HepG2 (cell line): ENCODE measurements at regions not wholly inside any gene's neighbourhood (a gene's known extent, or its start where the extent isn't known, plus 50 kb on each side); places are given as distances from the start of the nearest gene placed in this dataset.

Experiments
- ATAC-seq: fragments of 200-7000 bp; cut with Tn5 transposase; 3 replicates; pipeline ENCODE4 v1.9.1; 2020; ENCODE audit warnings: mild to moderate bottlenecking, moderate library complexity
- BruUV-seq: library from RNA; stranded (reverse); fragments of 400-500 nt; replicated peaks from 2 replicates; lab custom pipeline; 2021; lab: Mats Ljungman, UMichigan
- CTCF ChIA-PET: fragments of 300-600 bp; formaldehyde crosslinking; extraction: SDS; loops from one replicate; lab custom pipeline; 2021; ENCODE audit warnings: low total read pairs, inconsistent platforms, low intra/inter-chr PET ratio; lab: Yijun Ruan, JAX
- POLR2A ChIA-PET: fragments of 350-600 bp; sonication (Branson Sonifier 250); formaldehyde crosslinking; loops from one replicate; lab custom pipeline; 2020; ENCODE audit warnings: antibody characterized with exemption, inconsistent platforms; lab: Yijun Ruan, JAX
- DNase-seq: peaks from one replicate; pipeline ENCODE4 v3.0.0-alpha.2; 2015; ENCODE audit warnings: low spot score
- FAIRE-seq: peaks from 3 replicates; lab custom pipeline; 2011; peaks lifted over from hg19 to GRCh38; lab: Jason Lieb, UNC
- H2AFZ ChIP-seq: one replicate; pipeline ENCODE4 v1.6.1; 2011; ENCODE audit warnings: low read length, inconsistent platforms
- H3K27ac ChIP-seq: fragments of 300-600 bp; 3 replicates; pipeline ENCODE4 v1.8.0; 2011; ENCODE audit warnings: mixed run types, mild to moderate bottlenecking, mixed read lengths, low read length, inconsistent platforms; ENCODE audit not compliant: insufficient read depth; ENCODE audit errors: extremely low read length
- H3K27me3 ChIP-seq, 2 experiments: fragments of 200-600 bp in 1 of 2; 2 replicates in 1 of 2; 3 replicates in 1 of 2; pipeline versions ENCODE4 v1.6.0 to v1.8.0; 2011; ENCODE audit warnings: low read length in 2 of 2, mild to moderate bottlenecking in 2 of 2, moderate library complexity in 2 of 2, inconsistent platforms in 1 of 2; ENCODE audit not compliant: insufficient read depth in 2 of 2, control insufficient read depth in 1 of 2
- H3K36me3 ChIP-seq, 2 experiments: fragments of 200-600 bp in 1 of 2; replicated peaks in 1 of 2; 2 replicates in 1 of 2; 3 replicates in 1 of 2; pipeline versions ENCODE4 v1.5.1 to v1.8.0; 2011; ENCODE audit warnings: low read length in 2 of 2, inconsistent platforms in 1 of 2; ENCODE audit not compliant: insufficient read depth in 2 of 2, control insufficient read depth in 1 of 2
- H3K4me1 ChIP-seq: 2 replicates; pipeline ENCODE4 v1.5.1; 2012; ENCODE audit warnings: low read length, inconsistent platforms; ENCODE audit not compliant: insufficient read depth
- H3K4me2 ChIP-seq: 2 replicates; pipeline ENCODE4 v1.6.0; 2011; ENCODE audit warnings: low read depth, low read length, inconsistent platforms
- H3K4me3 ChIP-seq, 3 experiments: fragments of 200-600 bp in 1 of 3; sonication (generic), shearing (Covaris generic) in 1 of 3; replicated peaks in 1 of 3; 2 replicates each; pipeline ENCODE4 v1.5.1; 2011 to 2016; ENCODE audit warnings: low read length in 3 of 3, inconsistent platforms in 2 of 3, low read depth in 2 of 3, mild to moderate bottlenecking in 2 of 3, control low read depth in 1 of 3, mixed read lengths in 1 of 3; ENCODE audit not compliant: insufficient read depth in 1 of 3
- H3K79me2 ChIP-seq: one replicate; pipeline ENCODE4 v1.6.1; 2011; ENCODE audit warnings: low read length, inconsistent platforms; ENCODE audit not compliant: insufficient read depth
- H3K9ac ChIP-seq: 2 replicates; pipeline ENCODE4 v1.6.0; 2011; ENCODE audit warnings: mild to moderate bottlenecking, low read depth, low read length, inconsistent platforms; ENCODE audit not compliant: insufficient read depth
- H3K9me3 ChIP-seq: 2 replicates; pipeline ENCODE4 v1.5.1; 2012; ENCODE audit warnings: mild to moderate bottlenecking, low read length
- H4K20me1 ChIP-seq: 2 replicates; pipeline ENCODE4 v1.6.0; 2011; ENCODE audit warnings: inconsistent platforms, mild to moderate bottlenecking, low read length, moderate library complexity; ENCODE audit not compliant: insufficient read depth
- AGO1 ChIP-seq: fragments of 200-400 bp; formaldehyde crosslinking; IDR thresholded peaks from 2 replicates; pipeline ENCODE4 v1.6.1; 2017; ENCODE audit warnings: mild to moderate bottlenecking, low read depth, low read length, moderate library complexity; ENCODE audit not compliant: poor library complexity, severe bottlenecking
- ATF1 ChIP-seq: IDR thresholded peaks from 2 replicates; pipeline ENCODE4 v1.6.1; 2016; ENCODE audit warnings: mild to moderate bottlenecking, control low read depth
- FOXK2 ChIP-seq: fragments of 450-650 bp; IDR thresholded peaks from 2 replicates; pipeline ENCODE4 v1.6.1; 2016
- HINFP ChIP-seq: sonication (generic); formaldehyde crosslinking; IDR thresholded peaks from 2 replicates; pipeline ENCODE4 v1.4.0; 2020; ENCODE audit warnings: low read depth, mild to moderate bottlenecking, missing genetic modification reagents
- HNF4A ChIP-seq: sonication (generic); formaldehyde crosslinking; IDR thresholded peaks from 2 replicates; pipeline ENCODE4 v1.4.0; 2020; ENCODE audit warnings: missing genetic modification reagents
- MAFK ChIP-seq, 2 experiments: IDR thresholded peaks in 1 of 2; conservative IDR thresholded peaks in 1 of 2; 2 replicates each; pipeline ENCODE4 v1.6.1; 2011; ENCODE audit warnings: improper control_type of control experiment in 2 of 2, low read length in 2 of 2
- NR2F6 ChIP-seq, 2 experiments: IDR thresholded peaks; 2 replicates each; pipeline ENCODE4 v1.6.1; 2016; ENCODE audit warnings: antibody characterized with exemption in 1 of 2, mild to moderate bottlenecking in 1 of 2
- THAP11 ChIP-seq: IDR thresholded peaks from 2 replicates; pipeline ENCODE4 v1.6.1; 2016; ENCODE audit warnings: missing biosample characterization, missing genetic modification reagents
- ZFP90 ChIP-seq: sonication (generic); formaldehyde crosslinking; IDR thresholded peaks from 2 replicates; pipeline ENCODE4 v1.8.0; 2022; ENCODE audit warnings: missing genetic modification reagents, mild to moderate bottlenecking, inconsistent platforms, borderline replicate concordance
- ZNF124 ChIP-seq: sonication (generic); formaldehyde crosslinking; IDR thresholded peaks from 2 replicates; pipeline ENCODE4 v1.4.0; 2020; ENCODE audit warnings: missing genetic modification reagents
- ZNF234 ChIP-seq: sonication (generic); formaldehyde crosslinking; conservative IDR thresholded peaks from 2 replicates; pipeline ENCODE4 v1.5.1; 2020; ENCODE audit warnings: mild to moderate bottlenecking, missing genetic modification reagents
- ZNF256 ChIP-seq: sonication (generic); formaldehyde crosslinking; conservative IDR thresholded peaks from 2 replicates; pipeline ENCODE4 v1.4.0; 2020; ENCODE audit warnings: missing genetic modification reagents
- ZNF264 ChIP-seq: sonication (generic); formaldehyde crosslinking; IDR thresholded peaks from 2 replicates; pipeline ENCODE4 v1.4.0; 2020; ENCODE audit warnings: missing genetic modification reagents
- ZNF629 ChIP-seq: sonication (generic); formaldehyde crosslinking; conservative IDR thresholded peaks from 2 replicates; pipeline ENCODE4 v1.5.0; 2020; ENCODE audit warnings: missing genetic modification reagents
- WGBS: methylation state at CpG from one replicate; pipeline ENCODE4 v1.1.6; 2017; ENCODE audit warnings: low lambda C conversion rate; 5-methylcytosine and 5-hydroxymethylcytosine counted together
- in situ Hi-C: cut with HindIII; loops from 2 replicates; pipeline ENCODE4 v1.10.0; 2017; ENCODE audit warnings: low pct_unique_long_range_greater_than_20kb; ENCODE audit not compliant: extremely low pct_ligation_motif_present
- intact Hi-C: fragments of 100-400 bp; cut with micrococcal nuclease; formaldehyde crosslinking; loops from one replicate; pipeline ENCODE4 v1.10.0; 2022; ENCODE audit not compliant: unreplicated experiment
- TF ChIP-seq, protein P1 (sequence below): sonication (generic); formaldehyde crosslinking; IDR thresholded peaks from 2 replicates; pipeline ENCODE4 v1.4.0; 2020; ENCODE audit warnings: mild to moderate bottlenecking, missing genetic modification reagents
- TF ChIP-seq, protein P2 (sequence below): fragments of 450-650 bp; IDR thresholded peaks from 2 replicates; pipeline ENCODE4 v1.6.1; 2017

DNA sequence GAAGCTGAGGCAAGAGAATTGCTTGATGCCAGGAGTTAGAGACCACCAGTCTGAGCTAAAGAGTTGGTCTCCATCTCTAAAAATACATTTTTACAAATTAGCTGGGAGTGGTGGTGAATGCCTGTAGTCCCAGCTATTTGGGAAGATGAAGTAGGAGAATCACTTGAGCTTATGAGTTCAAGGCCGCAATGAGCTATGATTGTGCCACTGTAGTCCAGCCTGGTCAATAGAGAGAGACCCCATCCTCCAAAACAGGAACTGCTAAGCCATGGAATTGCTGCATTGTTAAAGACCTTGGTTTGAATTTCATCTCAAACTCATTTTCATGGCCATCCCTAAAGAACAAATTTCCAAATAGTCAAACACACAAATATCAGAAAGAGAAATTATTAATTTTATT is 113.9 kb upstream of the AGTR1 start:
- no peak overlapping the region for H3K4me2 ChIP-seq
- FAIRE-seq, result no peak
- no peak overlapping the region for H3K9ac ChIP-seq
- no peak for DNase-seq
- CTCF ChIA-PET, result no interaction called here
- H3K4me1 ChIP-seq, result peaks cover 5% of the 10 kb centered on the region; the same call in 1 of the 2 replicates
- POLR2A ChIA-PET, result interaction anchor here (1.6 to 3.3 kb wide), 2 partner anchors 17 to 19 kb away, joined by 5 to 14 read pairs; no protein-coding TSS in a partner anchor
- 0 out of 2 replicates have a peak, but pooled peaks have one; percentile 7 for TF ChIP-seq HNF4A (CRISPR knock-in tag)
- TF ChIP-seq ATF1 (CRISPR knock-in tag), result no peak
- no peak for TF ChIP-seq ZNF629
- no peak for TF ChIP-seq AGO1
- TF ChIP-seq THAP11 (CRISPR knock-in tag), result no peak
- TF ChIP-seq ZNF124 (CRISPR knock-in tag), result no peak
- peak; percentile 95; the same call in 1 of the 2 replicates for TF ChIP-seq ZFP90 (CRISPR knock-in tag)
- WGBS, result 90% methylated on average over 1 of the region's 1 CpG
- no peaks in the 10 kb centered on the region for H3K79me2 ChIP-seq
- no peak overlapping the region for H3K4me3 ChIP-seq
- BruUV-seq, result no TSS peak
- H2AFZ ChIP-seq, result no peak overlapping the region
- no peaks in the 10 kb centered on the region for H3K27me3 ChIP-seq
- no peak overlapping the region for H3K27ac ChIP-seq
- no peak for ATAC-seq
- H3K9me3 ChIP-seq, result no peaks in the 10 kb centered on the region
- intact Hi-C loops (no loop called here), in situ Hi-C loops (no loop called here)
- H4K20me1 ChIP-seq, result no peaks in the 10 kb centered on the region
- no peaks in the 10 kb centered on the region for H3K36me3 ChIP-seq

- no TSS peak for BruUV-seq
- H3K79me2 ChIP-seq, result no peaks in the 10 kb centered on the region
- no peak for DNase-seq
- H2AFZ ChIP-seq, result no peak overlapping the region
- peaks cover 5% of the 10 kb centered on the region; the same call in 1 of the 2 replicates for H3K4me1 ChIP-seq
- POLR2A ChIA-PET, result interaction anchor here (1.6 to 3.3 kb wide), 2 partner anchors 16 to 18 kb away, joined by 5 to 14 read pairs; no protein-coding TSS in a partner anchor
- no peak overlapping the region for H3K27ac ChIP-seq
- H4K20me1 ChIP-seq, result no peaks in the 10 kb centered on the region
- no peak overlapping the region for H3K4me3 ChIP-seq
- H3K36me3 ChIP-seq, result no peaks in the 10 kb centered on the region
- H3K9me3 ChIP-seq, result no peaks in the 10 kb centered on the region
- TF ChIP-seq NR2F6 (IDR thresholded peaks at IDR 0.05), result no peak
- TF ChIP-seq NR2F6 (CRISPR knock-in tag; IDR thresholded peaks at IDR 0.05), result no peak
- TF ChIP-seq MAFK (conservative IDR thresholded peaks at IDR 0.05 in 1 of 2, IDR thresholded peaks at IDR 0.05 in 1 of 2; ENCODE audit: low read length in 2 of 2), result peak in 1 of 2 experiments; percentile 65; a peak in 2 of 4 replicates
- TF ChIP-seq FOXK2, result no peak
- TF ChIP-seq, protein P1, sequence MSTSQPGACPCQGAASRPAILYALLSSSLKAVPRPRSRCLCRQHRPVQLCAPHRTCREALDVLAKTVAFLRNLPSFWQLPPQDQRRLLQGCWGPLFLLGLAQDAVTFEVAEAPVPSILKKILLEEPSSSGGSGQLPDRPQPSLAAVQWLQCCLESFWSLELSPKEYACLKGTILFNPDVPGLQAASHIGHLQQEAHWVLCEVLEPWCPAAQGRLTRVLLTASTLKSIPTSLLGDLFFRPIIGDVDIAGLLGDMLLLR (CRISPR knock-in tag), result no peak
- TF ChIP-seq, protein P2, sequence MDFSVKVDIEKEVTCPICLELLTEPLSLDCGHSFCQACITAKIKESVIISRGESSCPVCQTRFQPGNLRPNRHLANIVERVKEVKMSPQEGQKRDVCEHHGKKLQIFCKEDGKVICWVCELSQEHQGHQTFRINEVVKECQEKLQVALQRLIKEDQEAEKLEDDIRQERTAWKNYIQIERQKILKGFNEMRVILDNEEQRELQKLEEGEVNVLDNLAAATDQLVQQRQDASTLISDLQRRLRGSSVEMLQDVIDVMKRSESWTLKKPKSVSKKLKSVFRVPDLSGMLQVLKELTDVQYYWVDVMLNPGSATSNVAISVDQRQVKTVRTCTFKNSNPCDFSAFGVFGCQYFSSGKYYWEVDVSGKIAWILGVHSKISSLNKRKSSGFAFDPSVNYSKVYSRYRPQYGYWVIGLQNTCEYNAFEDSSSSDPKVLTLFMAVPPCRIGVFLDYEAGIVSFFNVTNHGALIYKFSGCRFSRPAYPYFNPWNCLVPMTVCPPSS, result no peak
- TF ChIP-seq ZNF256 (CRISPR knock-in tag), result no peak
- no peak for TF ChIP-seq ZNF264 (CRISPR knock-in tag)
- TF ChIP-seq ZNF234 (CRISPR knock-in tag), result no peak
- no peak for TF ChIP-seq HINFP (CRISPR knock-in tag)
- intact Hi-C loops, result no loop called here
- no peak for ATAC-seq
- H3K4me2 ChIP-seq, result no peak overlapping the region
- no peak overlapping the region for H3K9ac ChIP-seq
- FAIRE-seq, result no peak
- H3K27me3 ChIP-seq, result no peaks in the 10 kb centered on the region
- in situ Hi-C loops, result no loop called here
- CTCF ChIA-PET, result no interaction called here
Measured at GRCh38 chr3:148584438-148584837, 113.3 kb upstream of the AGTR1 start.
